Fibroblast of the aortic adventitia (primary cell): ENCODE measurements at regions not wholly inside any gene's neighbourhood (a gene's known extent, or its start where the extent isn't known, plus 50 kb on each side); places are given as distances from the start of the nearest gene placed in this dataset.
A peak's percentile ranks its signal among the peaks of the same experiment; 100 is the strongest.

ENCODE experiments used
- DNase-seq: peaks from one replicate; pipeline ENCODE4 v3.0.0-alpha.2; 2010; ENCODE audit warnings: low read depth
- H3K4me3 ChIP-seq: 2 replicates; pipeline ENCODE4 v1.5.1; 2011; ENCODE audit warnings: low read depth, mild to moderate bottlenecking, control low read depth, low read length, moderate library complexity
- TF ChIP-seq, protein P1 (sequence below): IDR thresholded peaks from 2 replicates; pipeline ENCODE4 v1.5.1; 2011; ENCODE audit warnings: mild to moderate bottlenecking, low read length, control low read depth, inconsistent platforms; ENCODE audit not compliant: insufficient read depth

DNA sequence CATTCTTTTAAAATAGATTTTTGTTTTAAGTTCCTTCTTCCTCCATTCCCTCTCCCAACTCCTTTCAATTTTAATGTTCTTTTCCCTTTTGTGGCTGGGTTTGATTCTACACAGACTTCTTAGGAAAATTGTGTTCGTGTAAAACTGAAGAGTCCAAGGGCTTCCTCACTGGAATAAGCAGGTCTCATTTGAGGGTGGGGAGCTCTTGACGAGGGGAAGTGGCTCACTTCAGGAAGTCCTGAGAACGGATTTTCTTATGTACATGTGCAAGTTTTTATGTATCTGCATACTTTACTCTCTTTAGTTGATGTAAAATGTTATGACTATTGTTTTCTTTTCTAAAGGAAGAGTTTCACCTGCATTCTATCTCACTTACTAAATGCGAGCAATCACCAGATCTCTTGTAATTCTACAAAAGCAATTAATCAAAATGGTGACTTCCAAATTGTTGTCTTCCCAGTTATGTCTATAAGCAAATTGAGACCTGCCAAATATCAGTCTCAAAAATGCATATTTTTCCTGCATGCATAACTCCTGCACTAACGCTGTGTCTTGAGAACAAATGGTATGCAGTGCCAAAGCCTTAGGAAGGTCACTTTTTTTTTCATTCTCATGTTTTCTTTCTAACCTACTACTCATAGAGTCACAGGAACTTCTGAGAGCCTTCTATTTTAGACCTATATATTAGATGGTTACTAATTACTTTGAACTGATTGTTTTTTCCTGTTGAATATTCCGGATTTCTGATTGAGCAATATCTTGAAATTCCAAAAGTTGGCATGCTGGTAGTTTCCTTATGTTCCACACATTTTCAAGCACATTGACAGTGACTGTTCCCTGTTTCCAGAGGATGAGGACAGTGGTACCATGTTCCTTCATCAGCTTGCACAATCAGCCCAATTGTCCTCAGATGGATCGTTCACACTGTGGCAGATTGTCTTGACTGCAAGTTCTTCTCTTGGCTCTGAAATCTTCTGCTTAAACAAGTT, 251.9 kb upstream of the PRDM1 start:
- no peak for DNase-seq
- TF ChIP-seq, protein P1, sequence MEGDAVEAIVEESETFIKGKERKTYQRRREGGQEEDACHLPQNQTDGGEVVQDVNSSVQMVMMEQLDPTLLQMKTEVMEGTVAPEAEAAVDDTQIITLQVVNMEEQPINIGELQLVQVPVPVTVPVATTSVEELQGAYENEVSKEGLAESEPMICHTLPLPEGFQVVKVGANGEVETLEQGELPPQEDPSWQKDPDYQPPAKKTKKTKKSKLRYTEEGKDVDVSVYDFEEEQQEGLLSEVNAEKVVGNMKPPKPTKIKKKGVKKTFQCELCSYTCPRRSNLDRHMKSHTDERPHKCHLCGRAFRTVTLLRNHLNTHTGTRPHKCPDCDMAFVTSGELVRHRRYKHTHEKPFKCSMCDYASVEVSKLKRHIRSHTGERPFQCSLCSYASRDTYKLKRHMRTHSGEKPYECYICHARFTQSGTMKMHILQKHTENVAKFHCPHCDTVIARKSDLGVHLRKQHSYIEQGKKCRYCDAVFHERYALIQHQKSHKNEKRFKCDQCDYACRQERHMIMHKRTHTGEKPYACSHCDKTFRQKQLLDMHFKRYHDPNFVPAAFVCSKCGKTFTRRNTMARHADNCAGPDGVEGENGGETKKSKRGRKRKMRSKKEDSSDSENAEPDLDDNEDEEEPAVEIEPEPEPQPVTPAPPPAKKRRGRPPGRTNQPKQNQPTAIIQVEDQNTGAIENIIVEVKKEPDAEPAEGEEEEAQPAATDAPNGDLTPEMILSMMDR = no peak
- H3K4me3 ChIP-seq = no peak overlapping the region

DNA sequence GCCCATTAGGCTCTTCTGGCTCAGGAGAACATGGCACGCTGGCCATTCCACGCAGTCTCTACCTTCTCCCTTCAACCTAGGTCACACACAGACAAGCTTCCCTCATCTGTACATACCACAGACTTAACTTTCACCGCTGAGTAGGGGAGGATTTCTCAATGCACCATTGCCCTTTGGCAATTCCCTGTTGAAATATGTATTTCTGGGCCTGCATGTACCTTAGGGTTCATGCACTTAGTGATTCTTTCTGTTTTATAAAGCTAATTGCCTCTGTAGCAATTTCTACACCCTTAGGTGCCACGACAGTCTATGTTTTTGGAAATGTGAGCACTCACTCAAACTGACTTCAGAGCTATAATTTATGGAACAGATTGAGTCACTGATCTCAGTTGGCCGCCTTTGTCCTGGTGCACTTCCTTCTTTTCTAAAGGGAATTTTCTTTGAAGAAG, 253.8 kb upstream of the PRDM1 start:
- DNase-seq = no peak
- H3K4me3 ChIP-seq = no peak overlapping the region
- TF ChIP-seq, protein P1 = no peak

DNA sequence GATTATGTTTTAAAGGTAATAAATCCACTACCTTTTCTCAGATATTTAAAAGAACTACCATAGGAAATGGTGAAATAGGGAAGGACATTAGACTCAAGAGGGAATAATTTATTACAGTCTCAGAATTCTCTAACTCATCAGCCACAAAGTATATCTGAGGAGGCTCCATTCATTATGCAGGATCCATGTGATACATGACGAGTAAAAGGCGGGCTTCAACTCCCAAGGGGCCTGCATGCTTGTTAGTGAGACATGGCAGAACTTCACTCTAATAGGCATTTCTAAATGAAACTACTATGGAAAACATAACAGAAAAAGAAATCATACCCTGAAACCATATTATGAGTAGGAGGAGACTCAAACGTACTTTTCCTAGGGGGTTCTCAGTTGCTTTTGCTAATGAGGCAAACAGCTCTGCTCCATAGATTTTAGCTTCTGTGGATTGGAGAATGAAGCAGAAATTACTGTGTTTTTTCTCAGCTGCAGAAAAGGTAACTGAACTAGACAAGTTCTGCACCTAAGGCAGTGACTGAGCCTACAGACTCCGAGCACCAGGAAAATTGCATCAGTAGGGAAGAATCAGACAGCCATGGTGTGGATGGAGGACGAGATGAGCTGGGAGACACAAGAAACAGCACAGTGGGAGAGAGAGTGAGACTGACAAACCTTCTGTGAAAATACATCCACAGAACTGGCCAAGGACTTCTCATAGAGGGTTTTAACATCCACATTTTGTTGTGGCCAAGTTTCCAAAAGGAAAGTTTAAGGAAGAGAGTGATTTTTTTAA, 254.6 kb upstream of the PRDM1 start:
- DNase-seq = no peak
- TF ChIP-seq, protein P1 = no peak
- no peak overlapping the region for H3K4me3 ChIP-seq

DNA sequence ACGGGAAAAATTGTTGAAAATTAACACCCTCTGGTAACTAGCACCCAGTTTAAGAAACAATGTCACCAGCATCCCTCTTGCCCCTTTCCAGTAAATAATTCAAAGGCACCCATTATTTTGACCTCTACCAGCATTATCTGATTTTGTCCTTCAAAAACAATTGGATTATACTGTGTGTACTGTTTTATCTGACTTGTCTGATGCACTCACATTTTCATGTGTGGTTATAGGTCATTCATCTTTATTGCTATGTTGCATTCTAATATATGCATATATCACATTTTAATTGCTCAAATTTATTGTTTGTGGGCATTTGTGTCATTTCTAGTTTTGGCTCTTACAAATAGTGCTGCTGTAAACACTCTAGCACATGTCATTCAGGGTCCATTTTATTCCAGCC, 260.9 kb upstream of the PRDM1 start:
- H3K4me3 ChIP-seq = no peak overlapping the region
- TF ChIP-seq, protein P1 = no peak
- DNase-seq = no peak

DNA sequence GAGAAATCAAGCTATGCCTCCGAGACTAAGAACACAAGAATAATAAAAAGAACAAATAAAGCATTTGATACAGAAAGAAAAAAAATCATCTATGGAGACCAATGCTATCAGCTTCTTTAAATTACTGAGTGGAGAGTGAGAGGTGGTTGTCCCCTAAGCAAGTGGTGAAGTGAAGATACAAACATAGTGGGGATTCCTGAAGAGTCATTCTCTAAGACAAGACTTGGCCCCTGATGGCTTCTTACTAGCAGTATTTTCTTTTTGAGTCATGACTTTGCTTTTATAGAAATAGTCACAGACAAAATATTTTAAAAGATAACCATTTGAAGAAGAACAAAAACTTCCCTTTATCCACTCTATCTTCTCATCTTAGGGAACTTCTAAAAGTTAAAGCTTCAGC, 261.4 kb upstream of the PRDM1 start:
- no peak overlapping the region for H3K4me3 ChIP-seq
- DNase-seq = peak; percentile 49
- TF ChIP-seq, protein P1 = no peak

DNA sequence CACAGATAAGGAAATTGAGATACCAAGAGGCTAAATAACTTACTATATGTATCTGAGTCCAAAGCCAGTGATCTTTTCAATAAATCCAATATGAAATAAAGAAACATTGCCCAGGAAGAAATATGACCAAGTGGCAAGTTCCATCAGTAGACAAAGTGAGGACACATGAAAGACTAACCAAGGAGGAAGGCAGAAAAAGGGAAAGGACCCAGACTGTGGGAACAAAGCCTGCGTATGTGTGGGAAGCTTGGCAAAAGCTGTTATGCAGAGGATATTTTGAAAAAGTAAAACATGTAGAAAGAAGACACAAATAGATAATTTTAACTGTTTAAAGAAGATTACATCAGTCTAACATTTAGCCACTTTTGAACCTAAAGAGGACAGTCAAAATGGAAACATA, 264.4 kb upstream of the PRDM1 start:
- no peak for DNase-seq
- TF ChIP-seq, protein P1 = no peak
- H3K4me3 ChIP-seq = no peak overlapping the region
